ENCODE measurements at regions not wholly inside any gene's neighbourhood (a gene's known extent, or its start where the extent isn't known, plus 50 kb on each side); places are given as distances from the start of the nearest gene placed in this dataset.

- DNase-seq (ENCODE audit: insufficient read length, low spot score) (no peak), FAIRE-seq (no peak)
- no peak for TF ChIP-seq CTCF (IDR thresholded peaks at IDR 0.05; ENCODE audit: insufficient read depth, missing control alignments)
Observed at GRCh38 chr6:9403736-9404135, 968.4 kb upstream of the SLC35B3 start.

GRCh38 chr6:9401960-9402359, 966.6 kb upstream of the SLC35B3 start:
- FAIRE-seq (no peak), DNase-seq (ENCODE audit: insufficient read length, low spot score) (no peak)
- TF ChIP-seq CTCF (IDR thresholded peaks at IDR 0.05; ENCODE audit: insufficient read depth, missing control alignments) = no peak

- DNase-seq (ENCODE audit: insufficient read length, low spot score) = no peak
- FAIRE-seq = no peak
- TF ChIP-seq CTCF (IDR thresholded peaks at IDR 0.05; ENCODE audit: insufficient read depth, missing control alignments) = no peak
Observed at GRCh38 chr6:9399916-9400315, 964.6 kb upstream of the SLC35B3 start.

GRCh38 chr6:9398767-9399373, 963.5 kb upstream of the SLC35B3 start:
- no peak for TF ChIP-seq CTCF (IDR thresholded peaks at IDR 0.05; ENCODE audit: insufficient read depth, missing control alignments)
- FAIRE-seq (no peak), DNase-seq (ENCODE audit: insufficient read length, low spot score) (no peak)

- FAIRE-seq = no peak
Observed at GRCh38 chr6:9398071-9398766, 962.9 kb upstream of the SLC35B3 start.

GRCh38 chr6:9388596-9388995, 953.3 kb upstream of the SLC35B3 start:
- no peak for FAIRE-seq
- DNase-seq (ENCODE audit: insufficient read length, low spot score) = no peak

More at GRCh38 chr6:9398071-9398766, 962.9 kb upstream of the SLC35B3 start:
- no peak for DNase-seq (ENCODE audit: insufficient read length, low spot score)
- no peak for TF ChIP-seq CTCF (IDR thresholded peaks at IDR 0.05; ENCODE audit: insufficient read depth, missing control alignments)

More at GRCh38 chr6:9388596-9388995, 953.3 kb upstream of the SLC35B3 start:
- TF ChIP-seq CTCF (IDR thresholded peaks at IDR 0.05; ENCODE audit: insufficient read depth, missing control alignments) = no peak

Data from D721Med (cell line).